VCaP (cell line): ENCODE measurements at regions not wholly inside any gene's neighbourhood (a gene's known extent, or its start where the extent isn't known, plus 50 kb on each side); places are given as distances from the start of the nearest gene placed in this dataset.
A peak's percentile ranks its signal among the peaks of the same experiment; 100 is the strongest.
"Not testable (repeated sequence)": the region's sequence is repeated elsewhere in the genome, so short reads cannot be mapped to it uniquely, and the experiment has no call there.

Source experiments
- H3K27ac ChIP-seq: fragments of 450-650 bp; 2 replicates; pipeline ENCODE4 v1.5.1; 2017
- TF ChIP-seq, protein P1 (sequence below): fragments of 450-650 bp; conservative IDR thresholded peaks from 2 replicates; pipeline ENCODE4 v1.5.1; 2017; ENCODE audit warnings: mild to moderate bottlenecking, moderate library complexity

GRCh38 chr6:27040244-27041042 lies 207.1 kb upstream of the PRSS16 start:
- H3K27ac ChIP-seq: no peak overlapping the region
- TF ChIP-seq, protein P1, sequence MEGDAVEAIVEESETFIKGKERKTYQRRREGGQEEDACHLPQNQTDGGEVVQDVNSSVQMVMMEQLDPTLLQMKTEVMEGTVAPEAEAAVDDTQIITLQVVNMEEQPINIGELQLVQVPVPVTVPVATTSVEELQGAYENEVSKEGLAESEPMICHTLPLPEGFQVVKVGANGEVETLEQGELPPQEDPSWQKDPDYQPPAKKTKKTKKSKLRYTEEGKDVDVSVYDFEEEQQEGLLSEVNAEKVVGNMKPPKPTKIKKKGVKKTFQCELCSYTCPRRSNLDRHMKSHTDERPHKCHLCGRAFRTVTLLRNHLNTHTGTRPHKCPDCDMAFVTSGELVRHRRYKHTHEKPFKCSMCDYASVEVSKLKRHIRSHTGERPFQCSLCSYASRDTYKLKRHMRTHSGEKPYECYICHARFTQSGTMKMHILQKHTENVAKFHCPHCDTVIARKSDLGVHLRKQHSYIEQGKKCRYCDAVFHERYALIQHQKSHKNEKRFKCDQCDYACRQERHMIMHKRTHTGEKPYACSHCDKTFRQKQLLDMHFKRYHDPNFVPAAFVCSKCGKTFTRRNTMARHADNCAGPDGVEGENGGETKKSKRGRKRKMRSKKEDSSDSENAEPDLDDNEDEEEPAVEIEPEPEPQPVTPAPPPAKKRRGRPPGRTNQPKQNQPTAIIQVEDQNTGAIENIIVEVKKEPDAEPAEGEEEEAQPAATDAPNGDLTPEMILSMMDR: no peak

GRCh38 chr6:27043244-27043643 lies 204.3 kb upstream of the PRSS16 start:
- no peak overlapping the region for H3K27ac ChIP-seq
- TF ChIP-seq, protein P1: no peak

- not testable (repeated sequence) for H3K27ac ChIP-seq
Measured at GRCh38 chr6:27045131-27045530, 202.4 kb upstream of the PRSS16 start.

- H3K27ac ChIP-seq: not testable (repeated sequence)
Measured at GRCh38 chr6:27047725-27048124, 199.8 kb upstream of the PRSS16 start.

DNA sequence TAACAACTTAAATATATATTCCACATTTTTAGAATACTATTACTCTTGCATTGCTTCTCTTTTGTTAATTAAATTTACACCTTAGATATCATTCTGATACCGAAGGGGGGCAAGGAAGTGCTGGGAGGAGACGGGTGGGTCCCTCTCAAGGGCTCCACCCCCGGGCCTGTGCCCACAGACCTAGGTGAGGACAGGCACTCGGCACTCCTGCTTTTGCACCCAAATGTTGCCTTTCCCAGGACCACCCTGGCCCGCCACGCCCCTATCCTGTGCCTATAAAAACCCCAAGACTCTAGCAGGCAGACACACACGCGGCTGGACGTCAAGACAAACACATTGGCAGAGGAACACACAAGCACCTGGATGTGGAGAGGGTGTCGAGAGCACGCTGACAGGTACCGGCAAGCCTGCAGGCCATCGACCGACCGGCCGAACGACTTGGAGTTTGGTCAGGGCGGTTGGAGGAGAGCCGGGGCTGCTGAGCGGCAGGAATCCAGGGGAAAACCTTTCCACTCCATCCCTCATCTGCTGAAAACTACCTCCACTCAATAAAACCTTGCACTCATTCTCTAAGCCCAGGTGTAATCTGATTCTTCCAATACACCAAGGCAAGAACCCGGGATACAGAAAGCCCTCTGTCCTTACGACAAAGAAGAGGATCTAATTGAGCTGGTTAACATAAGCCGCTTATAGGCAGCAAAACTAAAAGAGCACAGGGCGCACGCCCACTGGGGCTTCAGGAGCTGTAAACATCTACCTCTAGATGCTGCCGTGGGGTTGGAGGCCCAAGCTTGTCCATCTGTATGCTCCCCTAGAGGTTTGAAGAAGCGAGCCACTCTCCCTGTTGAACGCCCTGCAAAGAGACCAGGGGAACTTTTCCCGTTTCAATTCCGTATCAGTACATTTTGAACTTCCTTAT lies 197.4 kb upstream of the PRSS16 start:
- no peak overlapping the region for H3K27ac ChIP-seq
- TF ChIP-seq, protein P1: no peak

GRCh38 chr6:27052082-27052730 lies 195.3 kb upstream of the PRSS16 start:
- H3K27ac ChIP-seq: peak overlapping the region; percentile 71

DNA sequence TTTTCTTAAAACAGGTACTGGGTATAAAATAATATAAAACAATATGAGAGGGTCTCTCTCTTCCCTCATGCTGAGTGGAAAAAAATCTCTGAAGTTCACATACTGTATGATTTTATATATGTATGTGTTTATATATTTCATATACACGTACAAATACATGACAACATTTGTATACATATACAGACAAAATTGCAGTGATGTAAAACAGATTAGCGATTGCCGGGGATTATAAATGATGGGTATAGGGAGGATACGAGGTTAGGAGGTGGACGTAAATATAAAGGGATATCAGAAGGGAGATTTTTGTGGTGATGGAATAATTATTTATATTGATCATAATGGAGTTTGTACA lies 194.8 kb upstream of the PRSS16 start:
- peak overlapping the region; percentile 71 for H3K27ac ChIP-seq
- TF ChIP-seq, protein P1: no peak

DNA sequence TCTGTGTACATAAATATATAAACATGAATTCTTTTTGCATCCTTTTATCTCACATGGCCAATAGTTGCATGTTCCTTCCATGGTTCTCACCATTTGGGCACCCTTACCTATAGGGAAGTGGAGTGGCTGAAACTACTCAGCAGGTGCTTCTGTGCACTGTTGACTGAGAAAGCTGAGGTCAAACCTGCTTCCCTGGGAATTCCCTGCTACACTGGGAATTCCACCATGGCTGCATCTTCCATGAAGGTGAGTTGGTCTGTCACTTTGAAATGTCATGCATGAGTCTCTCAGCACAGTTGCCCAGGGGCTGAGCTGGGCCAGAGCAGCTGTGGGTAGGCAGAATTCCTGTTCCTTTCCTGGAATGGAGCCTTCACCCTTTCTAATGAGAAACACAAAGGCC lies 193.8 kb upstream of the PRSS16 start:
- H3K27ac ChIP-seq: peak overlapping the region; percentile 71
- TF ChIP-seq, protein P1: no peak

GRCh38 chr6:27056615-27057014 lies 190.9 kb upstream of the PRSS16 start:
- TF ChIP-seq, protein P1: no peak
- H3K27ac ChIP-seq: no peak overlapping the region
